T-helper 9 cell (primary cell): ENCODE measurements at regions not wholly inside any gene's neighbourhood (a gene's known extent, or its start where the extent isn't known, plus 50 kb on each side); places are given as distances from the start of the nearest gene placed in this dataset.
"Not testable (repeated sequence)": the region's sequence is repeated elsewhere in the genome, so short reads cannot be mapped to it uniquely, and the experiment has no call there.

Experiments used
- DNase-seq: peaks from one replicate; pipeline ENCODE4 v3.0.0-alpha.2; 2020

DNA sequence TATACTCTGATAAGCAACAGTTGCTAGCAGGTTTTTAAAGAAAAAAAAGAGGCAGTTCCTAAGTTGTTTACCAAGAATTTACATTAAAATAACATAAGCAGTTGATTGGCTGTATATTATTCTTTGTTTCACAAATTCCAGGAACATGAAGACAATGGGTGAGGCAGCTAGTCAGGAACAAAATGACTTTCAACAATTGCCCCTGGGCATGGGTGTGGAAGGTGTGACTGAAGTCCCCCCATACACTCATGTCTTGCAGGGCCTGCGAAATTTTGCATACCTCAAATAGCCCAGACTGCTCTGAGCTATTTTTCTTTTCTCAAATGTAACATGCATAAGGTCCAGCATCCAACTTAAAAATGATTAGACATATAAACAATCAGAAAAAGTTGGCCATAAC, 267.2 kb upstream of the DIO3 start:
- no peak for DNase-seq

DNA sequence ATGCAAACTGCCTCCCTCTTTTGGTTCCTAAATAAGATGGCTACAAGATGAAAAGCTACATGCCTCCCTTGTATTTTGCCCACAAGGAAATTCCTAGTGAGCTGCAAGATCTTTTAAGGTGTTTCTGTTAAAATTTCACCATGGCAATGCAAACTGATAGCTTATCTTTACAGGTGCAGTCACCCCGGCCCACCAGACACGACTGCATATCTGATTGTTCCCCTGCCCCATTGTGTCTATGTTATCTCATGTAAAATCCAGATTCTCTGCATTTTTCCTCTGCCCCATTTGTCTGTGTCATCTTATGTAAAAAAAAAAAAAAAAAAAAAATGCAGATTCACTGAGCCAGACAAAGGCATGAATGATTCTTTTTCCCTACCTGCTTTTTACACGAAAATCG, 261.5 kb upstream of the DIO3 start:
- not testable (repeated sequence) for DNase-seq

DNA sequence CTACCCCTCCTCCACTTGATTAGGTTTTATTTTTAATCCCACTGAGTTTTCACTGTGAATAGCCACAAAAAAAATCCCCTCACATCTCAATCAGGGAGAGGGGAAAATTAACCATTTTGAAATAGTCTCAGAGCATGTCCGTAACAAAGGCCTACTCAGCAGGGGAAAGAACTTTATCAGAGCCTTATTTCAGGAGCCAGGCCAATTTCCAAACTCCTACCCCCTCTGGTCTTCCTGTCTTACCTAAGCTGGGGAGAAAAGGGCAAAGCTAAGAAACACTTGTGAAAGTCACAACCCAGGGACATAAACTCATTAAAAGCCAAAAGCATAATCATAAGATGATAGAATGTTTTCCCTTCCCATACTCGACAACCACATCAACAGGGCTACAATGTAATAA, 260.3 kb upstream of the DIO3 start:
- DNase-seq = no peak

DNA sequence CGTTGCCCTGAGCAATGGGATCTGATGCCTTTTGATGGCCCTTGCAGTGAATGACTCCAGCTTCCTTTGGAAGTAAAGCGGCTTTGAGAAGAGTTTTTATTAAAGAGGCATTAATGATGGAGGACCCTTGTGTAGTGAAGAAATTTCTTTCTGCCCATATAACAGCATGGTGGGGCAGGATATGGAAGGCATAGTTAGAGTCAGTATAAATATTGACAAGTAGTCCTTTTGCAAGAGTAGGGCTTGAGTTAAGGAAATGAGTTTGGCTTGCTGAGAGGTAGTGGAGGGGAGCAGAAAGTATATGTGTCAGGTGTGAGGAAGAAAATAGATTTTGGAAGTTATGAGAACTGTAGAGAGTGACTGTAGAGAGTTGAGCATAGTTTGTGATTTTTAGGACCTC, 254.1 kb upstream of the DIO3 start:
- DNase-seq = not testable (repeated sequence)

DNA sequence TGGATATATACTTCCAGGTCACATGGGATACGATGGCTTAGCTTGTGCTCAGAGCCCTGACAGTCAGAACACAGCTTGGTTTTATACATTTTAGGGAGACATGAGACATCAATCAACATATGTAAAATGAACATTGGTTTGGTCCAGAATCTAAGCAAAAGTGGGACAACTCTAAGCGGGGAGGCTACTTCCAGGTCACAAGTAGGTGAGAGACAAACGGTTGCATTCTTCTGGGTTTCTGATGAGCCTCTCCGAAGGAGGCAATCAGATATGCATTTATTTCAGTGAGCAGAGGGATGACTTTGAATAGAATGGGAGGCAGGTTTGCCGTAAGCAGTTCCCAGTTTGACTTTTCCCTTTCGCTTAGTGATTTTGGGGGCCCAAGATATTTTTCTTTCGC, 250.1 kb upstream of the DIO3 start:
- not testable (repeated sequence) for DNase-seq

DNA sequence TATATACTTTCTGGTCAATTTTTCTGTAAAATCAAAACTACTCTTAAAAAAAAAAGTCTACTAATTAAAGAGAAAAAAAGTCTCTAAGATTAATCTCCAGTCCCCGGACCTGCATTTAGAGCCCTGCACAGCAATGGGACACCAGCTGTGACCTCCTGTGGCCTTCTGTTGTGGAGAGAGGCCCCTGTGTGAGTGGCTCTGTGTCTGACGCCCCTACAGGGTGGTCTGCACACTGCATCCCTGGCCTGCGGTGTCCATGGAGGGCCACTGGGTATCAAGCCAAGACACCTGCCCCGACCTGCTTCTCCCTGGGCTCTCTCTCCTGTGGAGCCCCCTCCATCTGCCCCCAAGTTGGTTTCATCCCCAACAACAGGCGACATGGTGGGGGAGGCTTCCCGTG, 248.0 kb upstream of the DIO3 start:
- DNase-seq = no peak

DNA sequence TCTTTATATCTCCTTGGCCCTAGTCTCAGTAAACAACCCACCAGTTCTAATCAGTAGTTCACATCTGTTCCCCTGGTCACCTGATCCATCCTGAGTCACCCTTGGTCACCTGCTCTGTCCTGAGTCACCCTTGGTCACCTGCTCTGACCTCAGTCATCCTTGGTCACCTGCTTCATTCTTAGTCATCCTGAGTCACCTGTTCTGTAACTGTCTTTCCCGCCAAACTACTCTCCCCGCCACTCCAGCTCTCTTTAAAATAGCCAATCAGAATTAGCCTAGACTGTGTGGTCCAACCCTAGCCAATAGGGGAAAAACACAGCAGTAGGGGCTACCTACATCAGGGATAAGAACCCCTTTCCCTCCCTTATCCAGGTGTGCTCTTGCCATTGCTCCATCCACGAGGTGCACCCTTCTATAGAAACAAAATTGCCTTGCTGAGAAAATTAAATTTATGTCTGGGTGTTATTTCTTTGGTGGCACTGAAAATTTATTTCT, 245.4 kb upstream of the DIO3 start:
- DNase-seq = no peak

DNA sequence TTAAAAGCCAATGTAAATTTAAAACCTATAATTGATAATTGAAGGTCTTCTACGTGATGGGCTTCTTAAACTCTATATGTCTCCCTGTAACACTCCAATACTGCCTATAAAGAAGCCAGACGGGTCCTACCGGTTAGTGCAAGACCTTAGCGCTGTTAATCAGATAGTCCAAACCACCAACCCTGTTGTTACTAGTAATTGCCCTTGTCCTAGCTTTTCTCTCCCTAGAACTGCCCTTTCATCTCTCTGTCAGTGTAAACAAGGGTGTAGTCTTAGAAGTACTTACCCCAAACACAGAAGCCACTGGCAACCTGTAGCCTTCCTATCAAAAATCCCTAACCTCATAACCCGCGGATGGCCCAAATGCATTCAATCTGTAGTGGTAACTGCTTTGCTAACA, 243.0 kb upstream of the DIO3 start:
- no peak for DNase-seq

DNA sequence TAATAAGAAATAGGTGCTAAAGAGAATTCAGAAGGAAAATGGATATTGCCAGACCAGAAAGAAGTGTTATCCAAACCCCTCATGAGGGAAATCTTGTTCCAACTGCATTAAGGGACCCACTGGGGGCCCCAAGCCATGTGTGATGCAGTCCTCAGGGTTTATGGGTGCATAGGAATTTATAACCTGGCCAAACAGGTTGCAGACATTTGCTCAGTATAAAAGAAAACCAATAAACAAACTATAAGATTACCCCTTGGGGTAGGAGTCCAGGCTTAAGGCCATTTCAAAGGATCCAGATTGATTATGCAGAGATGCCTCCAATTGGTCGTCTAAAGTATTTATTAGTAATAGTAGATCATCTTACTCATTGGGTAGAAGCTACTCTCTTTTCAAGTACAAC, 240.9 kb upstream of the DIO3 start:
- no peak for DNase-seq

DNA sequence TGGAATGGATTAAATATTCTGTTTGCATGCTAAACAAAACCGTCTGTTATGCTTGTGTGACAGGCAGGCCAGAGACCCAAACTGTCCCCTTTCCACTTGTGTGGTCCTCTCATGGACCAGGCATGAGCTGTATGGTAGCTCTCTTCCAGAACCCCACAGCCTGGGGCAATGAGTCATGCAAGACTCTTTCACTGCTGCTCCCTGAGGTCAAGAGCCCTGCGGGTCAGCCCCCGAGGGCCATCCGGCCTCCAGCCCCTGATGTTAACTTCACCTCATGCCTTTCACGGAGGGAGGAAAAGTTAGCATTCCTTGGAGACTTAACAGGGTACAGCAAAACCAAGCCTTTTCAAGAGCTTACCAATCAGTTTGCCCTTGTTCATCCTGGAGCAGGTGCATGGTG, 239.1 kb upstream of the DIO3 start:
- DNase-seq = no peak

DNA sequence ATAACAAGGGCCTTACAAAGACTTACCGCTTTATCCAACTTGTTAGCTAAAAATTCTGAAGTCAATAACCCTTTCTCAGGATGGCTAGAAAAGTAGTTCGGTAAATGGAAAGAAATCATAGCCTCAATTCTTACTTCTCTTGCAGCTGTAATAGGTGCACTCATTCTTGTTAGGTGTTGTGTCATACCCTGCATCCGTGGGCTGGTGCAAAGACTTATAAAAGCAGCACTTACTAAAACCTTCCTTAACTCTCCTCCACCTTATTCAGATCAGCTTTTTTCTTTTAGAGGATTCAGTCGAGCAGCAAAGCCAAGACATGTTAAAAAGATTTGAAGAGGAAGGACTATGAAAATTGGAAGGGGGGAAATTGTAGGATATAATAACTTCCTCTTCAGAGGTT, 238.2 kb upstream of the DIO3 start:
- no peak for DNase-seq

DNA sequence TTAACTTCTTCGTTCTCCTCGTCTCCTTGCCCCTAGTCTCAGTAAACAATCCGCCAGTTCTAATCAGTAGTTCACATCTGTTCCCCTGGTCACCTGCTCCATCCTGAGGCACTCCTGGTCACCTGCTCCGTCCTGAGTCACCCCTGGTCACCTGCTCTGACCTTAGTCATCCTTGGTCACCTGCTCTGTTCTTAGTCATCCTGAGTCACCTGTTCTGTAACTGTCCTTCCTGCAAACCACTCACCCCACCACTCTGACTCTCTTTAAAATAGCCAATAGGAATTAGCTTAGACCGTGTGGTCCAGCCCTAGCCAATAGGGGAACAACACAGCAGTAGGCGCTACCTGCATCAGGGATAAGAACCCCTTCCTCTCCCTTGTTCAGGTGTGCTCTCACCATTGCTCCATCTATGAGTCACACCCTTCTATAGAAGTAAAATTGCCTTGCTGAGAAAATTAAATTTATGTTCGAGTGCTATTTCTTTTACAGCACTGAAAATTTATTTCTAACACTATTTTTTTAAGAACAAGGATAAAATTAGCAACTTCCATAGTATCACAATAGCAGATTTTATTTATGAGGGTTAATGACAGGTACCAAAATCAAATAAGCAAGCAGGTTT, 237.6 kb upstream of the DIO3 start:
- not testable (repeated sequence) for DNase-seq

DNA sequence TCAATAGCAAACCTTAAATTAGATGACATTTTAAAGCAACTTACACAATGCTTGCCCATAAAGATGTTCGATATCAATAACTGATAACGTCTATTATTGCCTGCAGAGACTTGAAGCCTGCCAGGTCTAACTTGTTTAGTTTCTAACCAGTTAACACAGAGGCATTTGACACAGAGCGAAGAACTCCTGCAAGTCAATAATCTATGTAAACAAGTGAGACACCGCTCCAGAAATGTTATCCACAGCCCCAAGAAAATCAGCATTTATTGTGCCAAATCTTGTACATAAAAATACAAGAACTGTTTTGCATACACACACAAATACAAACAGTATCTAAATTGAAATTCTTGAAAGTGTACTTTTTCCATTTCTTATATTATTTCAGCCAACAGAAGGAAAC, 236.0 kb upstream of the DIO3 start:
- no peak for DNase-seq

DNA sequence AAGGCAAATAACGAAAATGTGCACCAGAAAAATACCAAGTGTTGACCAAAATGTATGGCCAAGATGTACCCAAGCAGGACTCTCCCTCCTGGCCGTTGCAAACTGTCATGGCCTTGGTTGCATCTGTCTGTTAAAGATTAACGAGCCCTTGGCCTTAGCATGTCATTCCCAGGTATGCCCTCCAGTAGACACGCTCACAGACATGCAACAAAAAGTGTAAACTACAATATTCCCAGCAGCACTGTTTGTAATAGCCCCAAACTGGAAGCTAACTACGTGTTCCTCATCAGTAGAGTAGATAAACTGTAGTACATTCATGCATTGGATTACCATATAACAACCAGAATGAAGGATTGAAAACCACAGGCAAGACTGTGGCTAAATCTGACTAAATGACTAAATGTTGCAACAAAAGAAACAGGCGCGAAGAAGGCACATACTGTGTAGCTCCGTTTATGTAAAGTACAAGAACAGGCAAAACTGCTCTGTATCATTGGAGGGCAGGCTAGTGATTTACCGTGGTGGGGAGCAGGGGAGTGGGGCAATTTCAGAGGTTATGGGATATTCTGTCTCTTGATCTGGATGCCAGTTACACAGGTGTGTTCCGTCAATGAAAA, 232.8 kb upstream of the DIO3 start:
- DNase-seq = no peak

DNA sequence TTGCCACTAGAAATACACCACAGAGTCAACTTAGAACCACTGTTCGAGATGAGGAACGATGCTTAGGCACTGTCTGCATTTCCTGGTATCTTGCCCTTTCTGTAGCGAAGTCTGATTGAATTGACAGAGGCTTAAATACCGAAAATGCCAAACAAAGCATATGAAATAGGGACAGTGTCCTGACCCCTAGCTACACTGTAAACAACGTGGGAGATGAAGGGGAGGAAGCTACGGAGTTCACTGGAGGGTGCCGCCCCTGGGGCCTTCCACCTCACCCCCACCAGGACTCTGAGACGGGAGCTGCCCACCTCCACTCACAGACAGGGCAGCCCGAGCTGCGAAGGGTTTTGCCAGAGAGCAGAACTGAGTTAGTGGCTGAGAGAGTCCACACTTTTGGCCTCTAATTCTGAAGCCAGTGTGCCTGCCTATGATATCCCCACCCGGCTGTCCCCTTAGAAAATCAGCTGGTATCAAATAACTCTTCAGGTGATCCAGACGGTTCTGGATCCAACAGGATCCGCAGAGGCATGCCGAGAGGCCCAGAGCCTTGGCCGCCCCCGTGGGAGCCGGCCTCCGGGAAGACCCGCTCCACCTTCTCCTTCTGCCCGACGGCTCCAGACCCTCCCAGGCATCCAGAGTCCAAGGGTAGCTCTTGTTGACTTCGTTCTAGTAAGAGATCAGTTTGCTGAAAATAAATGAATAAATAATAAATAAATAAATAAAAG, 230.7 kb upstream of the DIO3 start:
- DNase-seq = no peak

DNA sequence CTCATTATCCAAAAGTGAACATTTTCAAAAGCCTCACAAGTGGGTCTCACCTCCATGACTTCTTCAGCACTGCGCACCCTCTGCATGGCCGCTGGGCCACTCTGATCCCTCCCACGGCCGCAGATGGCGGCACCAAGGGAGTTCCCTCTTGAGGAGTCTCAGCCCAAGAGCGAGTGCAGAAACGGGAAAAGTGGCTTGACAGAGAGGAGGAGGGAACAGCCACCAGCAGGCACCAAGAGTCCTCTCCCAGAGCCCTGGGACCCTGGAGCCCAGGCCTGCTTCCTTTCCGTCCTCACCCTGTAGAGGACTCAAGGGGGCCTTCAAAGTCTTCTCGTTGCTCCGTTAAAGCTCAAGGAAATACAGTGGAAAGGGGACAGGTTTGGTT, 230.2 kb upstream of the DIO3 start:
- no peak for DNase-seq

DNA sequence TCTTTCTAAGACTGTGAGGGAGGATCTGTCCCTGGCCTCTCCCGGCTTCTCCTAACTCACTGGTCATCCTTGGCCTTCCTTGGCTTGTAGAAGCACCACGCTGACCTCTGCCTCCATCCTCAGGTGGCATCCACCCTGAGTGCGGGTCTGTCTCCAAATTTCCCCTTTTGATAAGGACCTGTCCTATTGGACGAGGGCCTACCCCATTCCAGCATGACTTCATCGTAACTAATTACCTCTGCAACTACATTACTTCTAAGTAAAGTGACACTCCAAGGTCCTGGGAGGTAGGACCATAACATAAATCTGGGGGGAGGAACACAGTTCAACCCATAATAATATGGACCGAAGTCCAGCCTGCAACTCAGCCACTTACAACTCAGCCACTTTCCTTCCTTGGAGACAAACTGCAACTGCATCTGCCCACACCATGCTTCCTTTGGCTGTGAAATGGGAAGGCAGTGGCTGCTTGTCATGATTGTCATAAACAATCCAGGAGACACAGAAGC, 229.6 kb upstream of the DIO3 start:
- DNase-seq = no peak

DNA sequence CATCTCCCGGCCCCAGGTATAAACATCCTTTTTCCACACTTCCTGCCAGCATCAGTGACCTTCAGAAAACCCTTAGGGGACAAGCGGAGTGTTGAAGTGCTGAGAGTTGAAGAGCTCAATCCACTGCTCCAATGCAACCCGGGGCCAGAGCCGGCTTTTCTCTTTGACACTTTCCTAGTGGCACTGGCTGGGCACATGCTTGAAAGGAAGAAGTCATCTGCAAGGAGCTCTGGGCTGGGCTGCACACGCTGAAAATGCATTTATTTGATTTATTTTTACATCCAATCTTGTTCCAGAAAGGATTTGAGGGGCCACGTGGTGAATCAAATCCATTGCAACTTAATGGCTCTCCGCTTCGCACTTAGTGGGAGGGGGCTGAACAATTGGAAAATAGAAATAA, 229.0 kb upstream of the DIO3 start:
- no peak for DNase-seq

DNA sequence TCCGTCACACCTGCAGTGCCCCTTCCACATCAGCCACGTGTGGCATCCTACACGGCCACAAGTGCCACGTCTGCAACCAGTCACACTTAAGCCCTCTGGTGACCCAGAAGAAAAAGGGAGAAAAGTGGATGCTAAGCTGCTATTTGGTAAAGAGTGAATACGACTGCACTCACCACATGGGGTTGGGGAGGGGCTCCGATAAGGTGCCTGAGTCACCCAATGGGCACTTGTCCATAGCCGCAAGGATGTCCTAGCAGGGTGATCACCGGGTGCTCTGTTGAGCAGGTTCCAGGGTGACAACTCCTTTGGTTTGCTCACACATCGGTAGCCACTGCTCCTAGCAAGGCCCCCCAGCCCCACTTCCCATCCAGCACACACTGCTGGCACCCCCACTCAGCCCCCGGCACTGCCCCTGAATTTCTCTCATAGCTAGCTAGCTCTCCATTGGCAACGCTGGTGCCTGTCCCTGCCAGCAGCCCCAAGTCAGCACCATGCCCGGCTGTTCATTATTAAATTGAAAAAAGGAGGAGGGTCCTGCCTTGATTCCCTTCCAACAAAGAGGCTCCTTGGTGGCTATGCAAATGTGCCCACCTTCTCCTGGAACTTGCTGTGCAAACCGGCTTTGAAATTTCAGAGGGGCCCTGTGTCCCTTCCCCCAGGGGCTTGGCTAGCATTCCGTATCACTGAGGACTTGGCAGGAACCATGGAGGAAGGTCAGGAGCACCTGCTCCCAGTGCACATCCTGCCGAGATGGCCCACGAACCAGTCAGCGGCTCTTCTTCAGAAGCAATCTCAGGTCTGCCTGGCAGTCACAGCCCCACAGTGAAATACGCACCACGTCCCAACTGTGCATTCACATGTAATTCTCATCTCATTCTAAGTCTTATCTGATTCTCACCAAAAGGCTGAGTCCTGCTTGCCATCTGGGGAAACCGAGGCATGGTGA, 227.7 kb upstream of the DIO3 start:
- no peak for DNase-seq

DNA sequence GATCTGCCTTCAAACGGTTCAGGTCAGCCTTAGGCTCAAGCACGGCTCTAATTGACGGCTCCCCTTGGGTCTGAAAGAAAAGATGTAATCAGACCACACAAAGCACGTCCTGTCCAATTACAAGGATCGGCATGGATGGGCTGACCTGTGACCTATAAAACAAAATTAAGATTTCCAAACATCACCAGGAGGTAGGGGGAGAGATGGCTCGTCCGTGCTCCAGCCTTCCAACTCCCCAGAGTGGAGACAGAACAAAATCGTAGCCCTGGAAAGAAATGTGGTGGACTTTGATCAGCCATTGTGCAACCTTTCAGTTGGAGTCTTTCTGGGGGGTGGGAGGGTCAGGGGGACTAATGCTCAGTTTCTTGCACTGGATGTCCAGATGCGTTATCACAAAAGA, 226.6 kb upstream of the DIO3 start:
- no peak for DNase-seq

DNA sequence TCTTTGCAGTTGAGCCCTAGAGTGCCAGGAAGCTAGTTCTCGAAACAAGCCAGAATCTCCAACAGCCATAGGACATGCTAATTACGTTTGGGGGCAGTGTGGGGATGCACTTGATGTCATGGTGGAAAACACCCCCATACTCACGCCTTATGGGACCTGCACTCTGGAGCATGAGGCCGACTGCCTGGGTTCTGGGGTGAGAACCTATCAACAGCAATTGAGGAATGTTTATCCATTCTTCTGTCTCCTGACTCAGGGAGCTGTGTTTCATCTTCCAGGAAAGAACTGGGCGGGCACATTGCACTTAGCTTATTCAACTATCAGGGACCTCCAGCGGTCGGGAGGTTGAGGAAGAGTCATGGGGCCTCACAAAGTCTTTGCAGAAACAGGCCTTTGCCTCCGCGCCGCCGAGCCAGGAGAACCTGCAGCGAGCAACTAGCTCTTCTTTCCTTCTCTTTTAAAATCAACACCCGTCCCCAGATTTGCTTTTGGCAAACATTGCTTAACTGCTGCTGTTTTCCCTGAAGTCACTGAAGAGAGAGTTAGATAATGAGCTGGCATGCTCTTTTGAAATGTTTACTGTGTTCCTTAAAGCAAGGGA, 226.1 kb upstream of the DIO3 start:
- no peak for DNase-seq

DNA sequence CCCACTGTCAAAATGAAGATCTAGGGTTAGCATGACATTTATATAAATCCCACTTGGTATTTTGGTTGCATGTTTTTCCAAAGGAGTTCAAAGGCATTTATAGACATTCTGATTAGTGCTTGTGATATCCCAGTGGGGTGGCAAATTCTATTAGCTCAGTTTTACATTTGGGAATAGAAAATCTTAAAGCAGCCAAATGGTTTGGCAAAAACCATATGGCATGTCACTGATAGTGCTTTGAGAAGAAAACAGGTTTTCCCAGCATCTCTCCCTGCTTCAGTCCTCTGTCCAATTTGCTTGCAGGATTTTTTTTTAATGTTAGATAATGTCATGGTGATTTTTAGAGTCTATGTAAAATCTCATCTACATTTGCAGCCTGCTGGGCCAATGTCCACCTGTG, 225.1 kb upstream of the DIO3 start:
- DNase-seq = no peak

DNA sequence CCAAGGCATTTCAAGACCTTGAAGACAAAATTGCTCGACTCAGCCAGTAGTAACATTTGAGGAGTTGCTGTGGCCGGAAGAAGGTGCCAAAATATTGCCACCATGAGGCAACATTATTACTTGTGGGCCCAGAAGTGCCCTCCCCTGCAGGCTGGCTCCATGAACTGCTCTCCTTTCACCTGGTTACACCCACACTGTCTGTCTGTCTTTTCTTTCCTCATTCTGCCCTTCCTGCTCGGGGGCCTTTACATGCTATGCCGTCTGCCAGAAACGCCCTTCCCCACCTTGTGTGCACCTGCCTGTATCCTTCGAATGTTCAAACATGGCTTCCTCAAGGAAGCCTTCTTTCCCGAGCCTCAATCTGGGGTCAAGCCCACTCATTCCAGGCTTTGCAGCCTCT, 224.2 kb upstream of the DIO3 start:
- no peak for DNase-seq
